Calu3 (cell line): ENCODE measurements at regions not wholly inside any gene's neighbourhood (a gene's known extent, or its start where the extent isn't known, plus 50 kb on each side); places are given as distances from the start of the nearest gene placed in this dataset.
"Not testable (repeated sequence)": the region's sequence is repeated elsewhere in the genome, so short reads cannot be mapped to it uniquely, and the experiment has no call there.

Experiments
- BruUV-seq: library from RNA; stranded (reverse); fragments of 400-500 nt; replicated peaks from 2 replicates; lab custom pipeline; 2021; lab: Mats Ljungman, UMichigan
- CTCF ChIA-PET: fragments of 300-600 bp; sonication (Branson Sonifier 250); formaldehyde crosslinking; loops from one replicate; lab custom pipeline; 2022; ENCODE audit warnings: antibody characterized with exemption; lab: Charles Lee
- DNase-seq: peaks from one replicate; pipeline ENCODE4 v3.0.0; 2022
- H3K27ac Mint-ChIP-seq: one replicate; pipeline ENCODE4 v1.8.0; 2022; ENCODE audit warnings: mixed read lengths; ENCODE audit not compliant: unreplicated experiment
- H3K27me3 Mint-ChIP-seq: one replicate; pipeline ENCODE4 v1.8.0; 2022; ENCODE audit warnings: mixed read lengths; ENCODE audit not compliant: unreplicated experiment
- H3K36me3 Mint-ChIP-seq: one replicate; pipeline ENCODE4 v1.8.0; 2022; ENCODE audit warnings: mild to moderate bottlenecking, moderate library complexity, mixed read lengths; ENCODE audit not compliant: insufficient read depth, unreplicated experiment
- H3K4me1 Mint-ChIP-seq: one replicate; pipeline ENCODE4 v1.8.0; 2022; ENCODE audit warnings: mild to moderate bottlenecking, low read depth, mixed read lengths; ENCODE audit not compliant: unreplicated experiment
- H3K4me3 Mint-ChIP-seq: one replicate; pipeline ENCODE4 v1.8.0; 2022; ENCODE audit warnings: mild to moderate bottlenecking, low read depth, moderate library complexity, mixed read lengths; ENCODE audit not compliant: unreplicated experiment
- H3K9me3 Mint-ChIP-seq: one replicate; pipeline ENCODE4 v1.8.0; 2022; ENCODE audit warnings: low read depth, mixed read lengths; ENCODE audit not compliant: unreplicated experiment
- intact Hi-C: fragments of 100-400 bp; cut with micrococcal nuclease; formaldehyde crosslinking; loops from one replicate; pipeline ENCODE4 v1.10.0; 2022; ENCODE audit not compliant: unreplicated experiment
- TF ChIP-seq, protein P1 (sequence below): fragments of 200-600 bp; IDR thresholded peaks from one replicate; pipeline ENCODE4 v1.8.0; 2022; ENCODE audit warnings: antibody characterized with exemption; ENCODE audit not compliant: unreplicated experiment

DNA sequence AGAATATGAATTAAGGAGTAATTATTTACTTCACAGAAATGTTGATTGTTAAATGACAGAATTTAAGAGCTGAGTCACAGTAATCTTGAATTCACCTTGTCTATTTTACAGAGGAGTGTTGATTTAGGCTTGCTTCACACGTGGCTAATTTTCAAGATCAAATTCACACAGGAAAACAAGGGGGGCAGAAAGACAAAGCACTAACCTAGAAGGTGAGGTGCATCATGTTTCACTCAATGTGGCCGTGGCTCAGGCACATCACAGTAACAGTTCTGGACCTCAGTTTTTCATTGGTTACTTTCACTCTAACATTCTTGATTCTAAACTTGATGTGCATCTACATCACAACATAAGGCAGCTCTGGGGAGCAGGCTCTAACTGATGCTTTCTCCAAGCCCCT lies 69.6 kb upstream of the GNAQ start:
- Mint-ChIP-seq H3K36me3 (no peaks in the 10 kb centered on the region), H3K4me3 (no peak overlapping the region), H3K4me1 (no peaks in the 10 kb centered on the region), H3K27me3 (peaks cover 14% of the 10 kb centered on the region), H3K27ac (no peak overlapping the region), H3K9me3 (no peaks in the 10 kb centered on the region)
- CTCF ChIA-PET = interaction anchor here (0.6 kb wide), 1 partner anchor 350 kb away, joined by 3 read pairs; no protein-coding TSS in a partner anchor
- intact Hi-C loops = no loop called here
- no peak for DNase-seq
- TF ChIP-seq, protein P1, sequence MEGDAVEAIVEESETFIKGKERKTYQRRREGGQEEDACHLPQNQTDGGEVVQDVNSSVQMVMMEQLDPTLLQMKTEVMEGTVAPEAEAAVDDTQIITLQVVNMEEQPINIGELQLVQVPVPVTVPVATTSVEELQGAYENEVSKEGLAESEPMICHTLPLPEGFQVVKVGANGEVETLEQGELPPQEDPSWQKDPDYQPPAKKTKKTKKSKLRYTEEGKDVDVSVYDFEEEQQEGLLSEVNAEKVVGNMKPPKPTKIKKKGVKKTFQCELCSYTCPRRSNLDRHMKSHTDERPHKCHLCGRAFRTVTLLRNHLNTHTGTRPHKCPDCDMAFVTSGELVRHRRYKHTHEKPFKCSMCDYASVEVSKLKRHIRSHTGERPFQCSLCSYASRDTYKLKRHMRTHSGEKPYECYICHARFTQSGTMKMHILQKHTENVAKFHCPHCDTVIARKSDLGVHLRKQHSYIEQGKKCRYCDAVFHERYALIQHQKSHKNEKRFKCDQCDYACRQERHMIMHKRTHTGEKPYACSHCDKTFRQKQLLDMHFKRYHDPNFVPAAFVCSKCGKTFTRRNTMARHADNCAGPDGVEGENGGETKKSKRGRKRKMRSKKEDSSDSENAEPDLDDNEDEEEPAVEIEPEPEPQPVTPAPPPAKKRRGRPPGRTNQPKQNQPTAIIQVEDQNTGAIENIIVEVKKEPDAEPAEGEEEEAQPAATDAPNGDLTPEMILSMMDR = no peak
- no TSS peak for BruUV-seq

DNA sequence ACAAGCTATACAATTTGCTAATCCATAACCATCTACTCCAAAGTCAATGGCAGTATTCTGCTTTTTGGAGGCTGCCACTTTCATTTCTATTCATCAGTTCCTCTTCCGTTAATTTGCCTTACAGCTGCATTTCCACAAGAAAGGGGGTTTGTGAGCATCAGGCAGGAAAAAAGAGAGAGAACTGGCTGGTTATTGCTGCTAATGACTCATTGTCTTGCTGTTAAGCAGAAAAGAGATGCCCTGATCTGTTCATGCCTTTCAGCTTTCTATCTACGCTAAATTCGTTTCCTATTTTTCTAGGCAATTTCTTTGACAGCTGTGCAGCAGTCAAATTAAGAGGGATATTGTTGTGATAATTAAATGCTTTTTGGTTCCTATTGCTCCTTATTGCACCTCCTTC lies 65.9 kb upstream of the GNAQ start:
- no peaks in the 10 kb centered on the region for H3K9me3 Mint-ChIP-seq
- CTCF ChIA-PET = no interaction called here
- no peaks in the 10 kb centered on the region for H3K36me3 Mint-ChIP-seq

DNA sequence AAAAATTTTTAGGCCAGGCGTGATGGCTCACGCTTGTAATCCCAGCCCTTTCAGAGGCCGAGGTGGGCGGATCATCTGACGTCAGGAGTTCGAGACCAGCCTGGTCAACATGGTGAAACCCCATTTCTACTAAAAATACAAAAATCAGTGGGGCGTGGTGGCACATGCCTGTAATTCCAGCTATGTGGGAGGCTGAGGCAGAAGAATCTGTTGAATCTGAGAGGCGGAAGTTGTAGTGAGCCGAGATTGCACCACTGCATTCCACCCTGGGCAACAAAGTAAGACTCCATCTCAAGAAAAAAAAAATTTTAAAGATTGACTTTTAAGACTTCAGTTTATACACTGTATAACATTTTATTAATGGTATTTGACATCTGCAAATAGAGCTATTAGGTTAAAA lies 60.1 kb upstream of the GNAQ start:
- intact Hi-C loops = no loop called here
- TF ChIP-seq, protein P1 = no peak
- Mint-ChIP-seq H3K9me3 (no peaks in the 10 kb centered on the region), H3K27ac (no peak overlapping the region), H3K27me3 (peaks cover 9% of the 10 kb centered on the region), H3K36me3 (no peaks in the 10 kb centered on the region), H3K4me3 (no peak overlapping the region), H3K4me1 (no peaks in the 10 kb centered on the region)
- BruUV-seq = no TSS peak
- CTCF ChIA-PET = no interaction called here
- DNase-seq = no peak

More for the DNA sequence above, 65.9 kb upstream of the GNAQ start:
- BruUV-seq = no TSS peak
- Mint-ChIP-seq H3K4me3 (no peak overlapping the region), H3K4me1 (no peaks in the 10 kb centered on the region), H3K27me3 (peaks cover 14% of the 10 kb centered on the region), H3K27ac (no peak overlapping the region)
- intact Hi-C loops = no loop called here
- DNase-seq = no peak
- TF ChIP-seq, protein P1 = no peak

DNA sequence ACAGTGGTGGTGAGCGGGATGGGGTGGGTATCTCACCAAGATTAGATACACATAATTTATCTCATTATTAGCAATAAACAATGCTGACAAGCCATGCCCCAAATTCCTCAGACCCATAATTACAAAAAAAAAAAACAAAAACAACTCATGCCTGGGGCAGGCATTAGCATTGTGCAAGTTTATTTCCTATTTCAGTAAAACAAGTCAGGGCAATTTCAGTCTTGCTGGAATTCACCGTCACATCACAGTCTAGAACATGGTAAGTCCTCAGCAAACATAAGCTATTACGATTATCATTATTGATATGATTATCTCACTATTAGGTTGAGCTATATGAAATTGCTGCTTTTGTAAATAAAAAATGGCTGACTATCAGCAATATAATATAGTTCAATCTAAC lies 57.5 kb upstream of the GNAQ start:
- H3K4me3 Mint-ChIP-seq = no peak overlapping the region
- H3K36me3 Mint-ChIP-seq = no peaks in the 10 kb centered on the region
- CTCF ChIA-PET = no interaction called here
- H3K27ac Mint-ChIP-seq = no peak overlapping the region
- intact Hi-C loops = no loop called here
- peaks cover 2% of the 10 kb centered on the region for H3K9me3 Mint-ChIP-seq
- DNase-seq = no peak
- peaks cover 33% of the 10 kb centered on the region for H3K27me3 Mint-ChIP-seq
- no TSS peak for BruUV-seq
- H3K4me1 Mint-ChIP-seq = no peaks in the 10 kb centered on the region
- TF ChIP-seq, protein P1 = no peak

DNA sequence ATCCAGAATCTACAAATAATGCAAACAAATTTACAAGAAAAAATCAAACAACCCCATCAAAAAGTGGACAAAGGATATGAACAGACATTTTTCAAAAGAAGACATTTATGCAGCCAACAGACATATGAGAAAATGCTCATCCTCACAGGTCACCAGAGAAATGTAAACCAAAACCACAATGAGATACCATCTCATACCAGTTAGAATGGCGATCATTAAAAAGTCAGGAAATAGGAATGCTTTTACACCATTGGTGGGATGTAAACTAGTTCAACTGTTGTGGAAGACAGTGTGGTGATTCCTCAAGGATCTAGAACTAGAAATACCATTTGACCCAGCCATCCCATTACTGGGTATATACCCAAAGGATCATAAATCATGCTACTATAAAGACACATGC lies 56.6 kb upstream of the GNAQ start:
- H3K9me3 Mint-ChIP-seq, BruUV-seq, H3K36me3 Mint-ChIP-seq, intact Hi-C loops, H3K27ac Mint-ChIP-seq, H3K4me1 Mint-ChIP-seq, H3K4me3 Mint-ChIP-seq, DNase-seq, CTCF ChIA-PET: not testable (repeated sequence)
- peaks cover 33% of the 10 kb centered on the region for H3K27me3 Mint-ChIP-seq
